Kidney epithelial cell (primary cell): ENCODE measurements at regions not wholly inside any gene's neighbourhood (a gene's known extent, or its start where the extent isn't known, plus 50 kb on each side); places are given as distances from the start of the nearest gene placed in this dataset.
"Not testable (repeated sequence)": the region's sequence is repeated elsewhere in the genome, so short reads cannot be mapped to it uniquely, and the experiment has no call there.

ENCODE experiments used
- DNase-seq: peaks from one replicate; pipeline ENCODE4 v3.0.0-alpha.2; 2010; ENCODE audit warnings: low read depth
- H3K27me3 ChIP-seq: 2 replicates; pipeline ENCODE4 v1.6.0; 2011; ENCODE audit warnings: low read length; ENCODE audit not compliant: control insufficient read depth, insufficient read depth
- H3K36me3 ChIP-seq: 2 replicates; pipeline ENCODE4 v1.5.1; 2011; ENCODE audit warnings: low read length; ENCODE audit not compliant: control insufficient read depth, insufficient read depth
- H3K4me3 ChIP-seq: 2 replicates; pipeline ENCODE4 v1.5.1; 2011; ENCODE audit warnings: low read depth, mild to moderate bottlenecking, control low read depth, low read length
- CTCF ChIP-seq: IDR thresholded peaks from 2 replicates; pipeline ENCODE4 v1.5.1; 2011; ENCODE audit warnings: mild to moderate bottlenecking, moderate library complexity, low read length, control low read depth, inconsistent platforms; ENCODE audit not compliant: insufficient read depth, poor library complexity, severe bottlenecking

GRCh38 chr1:193448682-193449461 lies 262.5 kb upstream of the B3GALT2 start:
- Histone ChIP-seq H3K4me3 (no peak overlapping the region), H3K36me3 (no peaks in the 10 kb centered on the region), H3K27me3 (no peaks in the 10 kb centered on the region)
- DNase-seq: no peak
- no peak for TF ChIP-seq CTCF

- no peak overlapping the region for H3K4me3 ChIP-seq
- no peaks in the 10 kb centered on the region for H3K27me3 ChIP-seq
- no peak for DNase-seq
- no peaks in the 10 kb centered on the region for H3K36me3 ChIP-seq
- TF ChIP-seq CTCF: no peak
Observed at GRCh38 chr1:193443886-193444285, 257.5 kb upstream of the B3GALT2 start.

- no peak for TF ChIP-seq CTCF
- Histone ChIP-seq H3K4me3 (no peak overlapping the region), H3K36me3 (no peaks in the 10 kb centered on the region), H3K27me3 (no peaks in the 10 kb centered on the region)
- no peak for DNase-seq
Observed at GRCh38 chr1:193438771-193439170, 252.4 kb upstream of the B3GALT2 start.

- no peak for DNase-seq
- Histone ChIP-seq H3K4me3 (no peak overlapping the region), H3K27me3 (no peaks in the 10 kb centered on the region), H3K36me3 (no peaks in the 10 kb centered on the region)
- no peak for TF ChIP-seq CTCF
Observed at GRCh38 chr1:193438312-193438711, 251.9 kb upstream of the B3GALT2 start.

- Histone ChIP-seq H3K36me3 (no peaks in the 10 kb centered on the region), H3K27me3 (no peaks in the 10 kb centered on the region), H3K4me3 (no peak overlapping the region)
- DNase-seq: no peak
- TF ChIP-seq CTCF: no peak
Observed at GRCh38 chr1:193437785-193438184, 251.4 kb upstream of the B3GALT2 start.

GRCh38 chr1:193437333-193437732 lies 250.9 kb upstream of the B3GALT2 start:
- not testable (repeated sequence) for H3K27me3 ChIP-seq, DNase-seq, H3K36me3 ChIP-seq, H3K4me3 ChIP-seq
